Ecto neural progenitor cell (in vitro differentiated cells): ENCODE measurements at regions not wholly inside any gene's neighbourhood (a gene's known extent, or its start where the extent isn't known, plus 50 kb on each side); places are given as distances from the start of the nearest gene placed in this dataset.

Experiments
- DNase-seq: peaks from one replicate; pipeline ENCODE4 v3.0.0-alpha.2; 2018; ENCODE audit warnings: low spot score

DNA sequence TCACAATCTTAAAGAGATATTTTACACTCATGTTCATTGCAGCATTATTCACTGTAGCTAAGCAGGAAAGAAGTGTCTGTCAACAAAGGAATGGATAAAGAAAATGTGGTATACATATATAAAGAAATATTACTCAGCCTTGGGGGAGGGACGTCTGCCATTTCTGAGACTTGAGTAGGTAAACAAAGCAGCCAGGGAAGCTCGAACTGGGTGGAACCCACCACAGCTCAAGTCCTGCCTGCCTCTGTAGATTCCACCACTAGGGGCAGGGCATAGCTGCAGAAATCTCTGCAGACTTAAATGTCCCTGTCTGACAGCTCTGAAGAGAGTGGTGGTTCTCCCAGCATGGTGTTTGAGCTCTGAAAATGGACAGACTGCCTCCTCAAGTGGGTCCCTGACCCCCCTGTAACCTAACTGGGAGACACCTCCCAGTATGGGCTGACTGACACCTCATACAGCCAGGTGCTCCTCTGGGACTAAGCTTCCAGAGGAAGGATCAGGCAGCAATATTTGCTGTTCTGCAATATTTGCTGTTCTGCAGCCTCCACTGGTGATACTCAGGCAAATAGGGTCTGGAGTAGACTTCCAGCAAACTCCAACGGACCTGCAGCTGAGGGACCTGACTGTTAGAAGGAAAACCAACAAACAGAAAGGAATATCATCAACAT is 183.3 kb upstream of the SSTR4 start:
- peak; percentile 66 for DNase-seq

DNA sequence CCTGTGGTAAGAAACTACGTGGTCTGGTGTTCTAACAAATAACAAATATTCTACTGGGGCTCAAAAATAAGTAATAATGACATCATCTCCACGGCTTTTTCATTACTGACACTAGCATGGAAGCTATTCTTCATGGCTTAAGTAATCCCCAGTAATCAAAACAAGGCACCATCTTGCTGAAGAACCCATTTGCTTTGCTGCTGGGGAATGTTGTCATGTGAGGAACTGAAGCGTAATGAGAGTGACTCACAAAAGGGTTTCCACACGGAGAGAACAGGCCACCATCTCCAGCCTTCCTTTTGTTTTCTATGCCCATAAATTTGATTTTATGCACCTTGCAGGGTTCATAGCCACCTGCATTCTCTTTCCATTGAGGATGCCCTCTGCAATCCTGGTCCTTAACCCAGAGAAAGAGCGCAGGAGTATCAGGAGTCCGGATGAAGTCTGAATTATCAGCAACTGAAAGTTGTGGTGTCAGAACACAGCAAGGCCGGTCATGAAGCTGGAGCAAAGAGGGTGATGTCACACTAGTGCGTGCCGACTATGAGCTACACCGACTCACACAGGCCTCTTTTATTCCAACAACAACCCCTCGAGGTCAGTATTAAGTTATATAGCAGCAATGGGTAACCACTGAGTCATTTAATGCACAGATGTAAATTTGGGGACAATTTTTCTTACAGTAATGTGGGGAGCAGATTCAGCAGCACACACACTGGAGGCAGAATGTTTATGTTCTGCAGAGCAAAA is 173.7 kb upstream of the SSTR4 start:
- no peak for DNase-seq

DNA sequence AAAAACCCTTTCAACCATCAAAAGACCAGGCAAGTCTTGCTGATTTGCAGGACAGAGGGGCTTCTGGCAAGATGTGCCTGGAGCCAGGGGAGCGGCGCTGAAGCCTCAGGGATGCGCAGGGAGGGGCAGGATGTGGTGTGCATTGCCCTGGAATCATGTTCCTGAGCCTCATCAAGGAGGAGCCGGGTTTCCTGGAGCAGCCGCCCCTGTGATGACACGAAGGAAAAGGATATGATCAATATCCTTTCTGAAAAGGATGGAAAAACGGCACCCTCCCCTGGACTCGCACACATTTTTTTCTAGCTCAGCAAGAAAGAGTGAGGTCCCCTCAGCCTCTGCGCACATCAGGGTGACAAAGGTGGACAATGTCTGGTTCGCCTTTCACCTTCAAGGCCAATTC is 173.1 kb upstream of the SSTR4 start:
- no peak for DNase-seq

DNA sequence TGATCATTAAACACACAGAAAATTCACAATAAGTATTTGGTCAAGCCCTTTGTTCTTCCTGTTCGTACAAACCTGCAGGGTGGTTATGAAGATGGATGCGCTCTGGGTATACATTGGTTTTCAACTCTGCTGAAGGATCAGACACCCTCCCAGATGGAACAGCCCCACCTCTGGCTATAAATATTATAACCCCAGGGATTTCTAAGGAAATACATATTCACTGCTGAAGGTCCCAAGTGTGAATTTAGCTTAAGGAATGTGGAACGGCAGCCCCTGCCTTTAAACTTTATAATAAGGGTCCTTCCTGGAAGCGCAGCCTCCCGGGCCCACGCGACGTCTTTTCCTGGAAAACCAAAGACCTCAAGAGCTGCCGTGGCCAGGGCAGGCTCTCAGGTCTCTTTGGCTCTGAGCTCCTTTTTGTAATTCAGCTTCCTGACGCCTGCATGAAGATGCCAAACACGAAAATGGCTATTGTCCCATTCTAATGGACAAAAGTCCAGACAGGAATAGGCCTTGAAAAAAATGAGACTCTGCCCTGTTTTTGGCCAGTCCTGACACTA is 172.4 kb upstream of the SSTR4 start:
- DNase-seq: no peak

DNA sequence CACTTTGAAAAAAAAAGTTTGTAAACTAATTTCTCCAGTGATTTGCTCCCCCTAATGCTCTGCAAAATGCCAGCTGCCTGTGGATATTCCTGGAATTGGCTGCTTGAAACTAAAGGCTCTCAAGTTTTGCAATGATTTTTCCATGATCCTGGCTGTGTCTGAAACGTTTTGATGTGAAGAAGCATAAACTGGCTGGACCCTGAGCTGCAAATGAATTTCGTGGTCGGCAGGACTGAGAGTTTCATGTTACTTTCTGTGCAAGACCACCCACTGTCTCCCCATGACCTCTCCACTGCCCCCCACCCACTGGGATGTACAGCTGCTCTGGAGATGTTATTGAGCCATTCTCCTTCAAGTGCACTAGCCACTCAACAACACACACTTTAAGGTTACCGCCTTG is 171.3 kb upstream of the SSTR4 start:
- no peak for DNase-seq

DNA sequence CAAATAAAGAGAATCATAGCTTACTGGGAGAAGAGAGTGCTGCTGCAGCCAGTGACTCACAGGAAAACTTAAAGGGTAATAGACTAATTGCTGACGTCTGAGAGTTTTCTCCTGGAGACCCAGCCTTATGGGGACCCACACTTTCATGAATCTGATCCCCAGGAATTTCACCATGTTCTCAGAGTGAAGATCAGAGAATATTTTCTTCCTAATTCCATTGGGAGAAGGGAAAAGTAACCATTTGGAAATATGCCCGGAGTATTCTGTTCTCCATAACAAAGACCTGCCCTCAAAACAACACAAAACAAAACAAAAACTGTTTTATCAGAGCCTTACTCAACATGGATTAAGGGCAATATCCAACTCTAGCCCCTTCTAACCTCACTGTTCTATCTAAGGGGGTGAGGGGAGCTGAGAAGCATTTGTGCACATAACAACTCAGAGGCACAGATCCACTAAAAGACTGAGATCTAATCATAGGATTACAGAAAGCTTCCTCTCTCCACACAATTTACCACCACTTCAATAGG is 168.2 kb upstream of the SSTR4 start:
- no peak for DNase-seq

DNA sequence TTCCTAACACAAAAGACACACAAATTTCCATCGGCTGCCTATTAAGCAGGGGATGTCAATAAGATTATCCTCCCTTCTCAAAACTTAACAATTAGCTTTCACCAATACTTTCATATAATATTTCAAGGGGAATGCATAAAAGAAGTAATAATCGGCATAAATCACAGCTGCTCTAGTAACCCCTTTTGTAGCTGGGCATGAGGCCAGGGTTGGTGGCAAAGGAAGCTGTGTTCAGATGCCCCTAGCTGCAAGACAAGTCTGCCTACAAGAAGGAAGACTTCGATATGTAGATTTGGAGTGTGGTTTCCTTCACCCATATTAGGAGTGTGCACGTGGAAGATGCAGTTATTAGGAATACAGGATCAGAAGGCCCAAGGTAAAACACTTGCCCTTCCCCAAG is 156.9 kb upstream of the SSTR4 start:
- DNase-seq: no peak

DNA sequence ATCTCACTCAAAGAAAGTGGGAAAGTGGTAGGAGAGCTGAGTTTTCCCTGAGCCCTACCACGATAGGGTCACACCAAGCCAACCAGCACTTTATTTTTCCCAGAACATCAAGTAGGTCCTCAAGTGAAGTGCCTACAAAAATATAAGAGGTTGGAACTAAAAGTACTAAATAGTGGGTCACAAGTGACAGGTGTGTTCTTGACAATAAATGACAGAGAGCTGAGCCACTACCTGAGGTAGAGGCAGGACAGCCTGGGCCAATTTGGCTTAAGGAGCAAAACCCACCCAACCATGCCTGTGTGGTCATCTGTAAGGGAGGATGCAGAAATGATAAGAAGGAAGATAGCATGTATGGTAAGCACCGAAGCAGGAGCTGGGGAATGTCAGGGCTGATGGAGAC is 154.8 kb upstream of the SSTR4 start:
- no peak for DNase-seq

DNA sequence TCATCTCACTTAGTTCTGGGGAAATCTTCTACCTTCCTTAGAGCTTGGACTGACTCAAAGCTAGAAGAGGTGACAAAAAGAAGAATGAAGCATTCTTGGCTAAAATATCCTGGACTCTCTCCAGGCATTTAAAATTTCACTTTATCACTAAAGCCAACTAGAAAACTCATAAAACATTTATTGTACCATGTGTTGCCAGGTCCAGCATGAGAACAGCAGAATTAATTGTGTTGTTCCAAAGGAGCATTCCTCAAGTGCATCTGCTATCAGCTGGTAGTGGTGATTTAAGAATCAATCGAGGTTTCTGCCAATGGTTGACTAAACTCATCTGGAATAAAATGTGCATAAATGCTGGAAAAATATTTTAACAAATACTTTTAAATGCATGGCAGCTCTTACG is 147.3 kb upstream of the SSTR4 start:
- no peak for DNase-seq

DNA sequence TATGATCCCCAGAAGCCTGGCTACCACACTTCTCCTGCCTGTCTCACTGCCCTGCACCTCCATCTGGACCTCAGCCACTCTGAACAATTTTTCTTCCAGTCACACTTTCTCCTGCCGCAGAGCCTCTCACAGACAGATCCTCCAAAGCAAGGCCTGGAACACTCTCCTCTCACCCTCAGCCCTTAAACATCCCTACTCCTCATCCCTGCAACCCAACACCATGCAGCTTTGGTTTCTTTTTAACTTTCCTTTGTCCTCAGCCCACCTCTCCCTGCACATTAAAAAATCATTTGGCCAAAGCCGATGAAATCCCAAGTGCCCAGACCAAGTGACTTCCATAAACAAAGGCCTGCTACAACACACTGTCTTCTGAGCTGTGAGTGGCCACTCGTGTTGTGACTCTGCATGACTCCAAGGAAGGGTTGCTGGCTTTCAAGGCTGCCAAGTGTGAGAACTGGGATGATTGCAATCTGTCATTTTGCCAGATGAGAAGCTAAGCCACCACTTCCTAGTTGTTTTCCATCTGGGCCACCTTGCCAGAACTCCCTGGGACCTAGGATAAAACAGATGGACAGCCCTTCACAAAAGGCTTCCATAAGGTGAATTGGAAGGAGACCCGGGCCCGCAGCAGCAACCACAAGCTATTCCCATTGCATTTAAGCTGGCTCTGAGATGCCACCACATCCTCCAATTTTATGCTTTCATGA is 144.4 kb upstream of the SSTR4 start:
- DNase-seq: no peak

DNA sequence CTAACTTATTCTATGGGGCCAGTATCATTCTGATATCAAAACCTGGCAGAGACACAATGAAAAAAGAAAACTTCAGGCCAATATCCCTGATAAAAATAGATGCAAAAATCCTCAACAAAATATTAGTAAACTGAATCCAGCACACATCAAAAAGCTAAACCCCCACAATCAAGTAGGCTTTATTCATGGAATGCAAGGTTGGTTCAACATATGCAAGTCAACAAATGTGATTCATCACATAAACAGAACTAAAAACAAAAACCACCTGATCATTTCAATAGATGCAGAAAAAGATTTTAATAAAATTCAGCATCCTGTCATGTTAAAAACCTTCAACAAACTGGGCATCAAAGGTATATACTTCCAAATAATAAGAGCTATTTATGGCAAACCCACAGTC is 133.9 kb upstream of the SSTR4 start:
- no peak for DNase-seq

DNA sequence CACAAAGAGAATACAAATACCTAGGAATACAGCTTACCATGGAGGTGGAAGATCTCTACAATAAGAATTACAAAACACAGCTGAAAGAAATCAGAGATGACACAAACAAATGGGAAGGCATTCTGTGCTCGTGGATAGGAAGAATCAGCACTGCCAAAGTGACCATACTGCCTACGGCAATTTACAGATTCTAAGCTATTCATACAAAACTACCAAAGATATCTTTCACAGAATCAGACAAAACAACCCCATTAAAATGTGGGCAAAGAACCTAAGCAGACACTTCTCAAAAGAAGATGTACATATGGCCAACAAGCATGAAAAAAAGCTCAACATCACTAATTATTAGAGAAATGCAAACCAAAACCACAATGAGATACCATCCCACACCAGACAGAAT is 133.2 kb upstream of the SSTR4 start:
- DNase-seq: no peak

DNA sequence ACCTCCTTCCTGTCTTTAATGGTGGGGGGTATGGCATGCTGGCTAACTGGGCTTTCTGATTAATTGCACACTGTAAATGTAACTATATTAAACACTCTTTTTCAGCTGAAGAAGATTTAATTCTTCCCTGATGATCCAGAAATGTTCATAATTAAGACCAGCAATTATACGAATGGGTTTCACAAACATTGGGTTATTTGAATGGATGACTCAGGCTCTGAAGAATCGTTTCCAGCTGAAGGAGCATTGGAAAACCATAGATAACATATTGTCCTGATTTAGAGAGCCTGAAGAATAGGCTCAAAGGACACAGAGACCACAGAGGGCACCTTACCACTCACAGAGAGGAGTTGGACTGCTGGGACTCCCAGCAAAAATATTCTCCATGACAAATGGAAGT is 130.7 kb upstream of the SSTR4 start:
- no peak for DNase-seq

DNA sequence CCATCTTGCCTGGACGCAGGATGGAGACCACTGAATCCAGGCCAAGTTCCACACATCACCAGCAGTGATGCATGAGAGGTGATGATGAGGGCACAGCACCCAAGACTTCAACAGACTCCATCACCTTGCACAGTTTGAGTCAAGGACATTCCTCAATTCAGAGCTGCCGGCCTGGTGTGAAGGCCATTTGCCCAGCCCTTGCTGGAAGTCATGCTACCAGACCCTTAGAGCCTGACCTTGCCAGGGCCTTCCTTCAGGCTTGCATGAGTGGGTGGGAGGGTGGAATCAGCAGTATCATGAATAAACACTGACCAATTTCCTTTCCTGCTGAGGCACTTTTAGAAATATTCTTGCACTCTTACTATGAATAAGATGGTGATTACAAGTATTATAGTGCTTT is 130.2 kb upstream of the SSTR4 start:
- no peak for DNase-seq

DNA sequence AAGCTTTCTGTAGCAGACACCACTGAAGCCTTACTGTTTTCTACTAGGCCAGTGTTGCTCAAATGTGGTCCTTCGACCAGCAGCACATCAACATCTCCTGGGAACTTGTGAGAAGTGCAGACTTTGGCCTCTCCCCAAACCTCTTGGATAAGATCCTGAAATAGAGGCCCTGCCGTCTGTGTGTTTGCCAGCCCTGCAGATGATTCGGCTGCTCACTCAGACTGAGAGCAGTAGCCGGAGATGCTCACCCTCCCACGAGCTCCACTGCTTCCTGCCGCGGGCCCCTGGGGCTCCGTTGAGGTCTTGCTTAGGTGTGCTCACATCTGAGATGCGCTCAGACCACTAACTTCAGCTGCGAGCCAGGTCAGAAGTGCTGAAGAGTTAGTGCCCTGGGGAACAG is 129.5 kb upstream of the SSTR4 start:
- no peak for DNase-seq

DNA sequence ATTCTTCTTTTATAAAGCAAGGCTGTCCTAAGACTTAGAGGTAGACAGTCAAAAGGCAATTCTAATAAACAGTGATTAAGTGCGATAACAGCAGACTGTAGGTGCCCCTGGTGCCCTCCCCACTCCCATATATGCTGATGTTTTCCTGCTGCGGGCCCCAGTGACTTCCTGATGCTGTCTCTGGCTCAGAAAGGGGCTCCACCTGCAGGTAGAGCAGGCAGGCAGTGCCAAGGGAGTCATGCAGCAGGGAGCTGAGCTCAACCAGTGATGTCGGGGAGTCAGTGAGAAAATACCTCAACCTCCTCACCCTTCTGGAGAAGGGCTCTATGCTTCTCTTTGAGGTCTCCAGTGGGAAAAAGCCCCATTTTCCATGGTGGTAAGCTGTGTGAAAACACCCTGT is 126.7 kb upstream of the SSTR4 start:
- DNase-seq: no peak

DNA sequence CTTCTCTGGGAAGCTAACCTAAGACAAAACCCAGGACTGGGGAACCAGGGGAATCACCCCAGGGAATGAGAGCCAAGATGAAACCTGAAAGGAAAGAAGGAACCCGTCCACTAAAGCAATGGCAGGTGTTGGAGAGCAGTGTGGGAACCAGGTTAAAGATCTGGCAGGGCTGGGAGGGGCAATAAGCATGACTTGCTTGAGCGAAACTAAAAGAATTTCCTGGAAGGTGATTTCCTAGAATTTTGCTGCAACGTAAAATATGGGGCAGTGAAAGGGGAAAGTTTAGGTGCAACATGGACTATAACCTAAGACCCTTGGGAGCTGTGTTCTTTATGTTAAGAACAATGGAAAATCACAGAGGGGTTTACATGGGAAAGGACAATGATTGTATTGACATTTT is 126.2 kb upstream of the SSTR4 start:
- DNase-seq: no peak

DNA sequence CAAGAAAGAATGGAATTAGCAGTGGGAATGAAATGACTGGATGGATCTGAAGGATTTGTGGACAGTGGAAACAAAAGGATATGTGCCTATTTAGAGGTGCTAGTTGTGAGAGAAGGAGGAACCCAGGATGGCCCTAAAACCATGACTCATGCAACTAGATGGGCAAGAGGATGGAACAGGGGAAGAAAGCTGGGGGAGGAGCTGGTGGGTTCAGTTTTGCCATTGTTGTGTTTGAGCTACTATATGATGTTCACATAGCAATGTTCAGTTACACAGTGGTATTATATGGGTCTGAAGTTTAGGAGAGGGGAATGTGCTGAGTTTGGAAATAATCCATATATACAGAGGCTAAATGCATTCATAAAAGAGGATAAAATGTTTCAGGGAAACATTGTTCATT is 125.7 kb upstream of the SSTR4 start:
- no peak for DNase-seq

DNA sequence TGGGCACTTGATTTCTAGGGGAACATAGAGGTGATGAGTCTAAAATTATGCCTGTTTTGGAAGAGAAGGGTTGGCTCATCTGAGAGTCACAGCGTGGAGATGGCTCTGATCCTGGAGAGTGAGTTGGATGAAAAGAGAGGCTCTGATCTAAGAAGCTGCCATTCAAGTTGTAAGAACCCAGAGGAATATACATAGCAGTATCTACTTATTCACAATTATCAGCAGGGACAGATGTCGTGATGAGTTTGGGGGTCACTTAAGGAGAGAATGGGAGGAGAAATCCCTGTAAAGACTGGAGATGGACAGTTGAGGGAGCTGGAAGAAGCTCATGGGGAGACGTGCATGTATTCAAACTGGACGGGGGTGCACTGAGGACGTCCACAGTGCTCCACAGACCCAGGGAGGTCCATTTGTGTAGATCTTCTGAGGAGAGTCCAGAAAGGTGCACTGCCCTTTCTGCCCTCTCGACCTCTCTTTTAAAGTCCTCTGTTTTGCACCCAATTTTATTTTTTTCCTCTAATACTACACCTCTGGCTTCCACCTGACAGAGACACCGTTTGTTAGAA is 124.7 kb upstream of the SSTR4 start:
- DNase-seq: no peak

DNA sequence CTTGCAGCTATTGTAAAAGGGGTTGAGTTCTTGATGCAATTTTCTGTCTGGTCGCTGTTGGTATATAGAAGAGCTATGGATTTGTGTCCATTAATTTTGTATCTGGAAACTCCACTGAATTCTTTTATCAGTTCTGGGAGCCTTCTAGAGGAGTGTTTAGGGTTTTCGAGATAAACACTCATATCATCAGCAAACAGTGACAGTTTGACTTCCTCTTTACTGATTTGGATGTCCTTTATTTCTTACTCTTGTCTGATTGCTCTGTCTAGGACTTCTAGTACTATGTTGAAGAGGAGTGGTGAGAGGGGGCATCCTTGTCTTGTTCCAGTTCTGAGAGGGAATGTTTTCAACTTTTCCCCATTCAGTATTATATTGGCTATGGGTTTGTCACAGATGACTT is 120.8 kb upstream of the SSTR4 start:
- no peak for DNase-seq

DNA sequence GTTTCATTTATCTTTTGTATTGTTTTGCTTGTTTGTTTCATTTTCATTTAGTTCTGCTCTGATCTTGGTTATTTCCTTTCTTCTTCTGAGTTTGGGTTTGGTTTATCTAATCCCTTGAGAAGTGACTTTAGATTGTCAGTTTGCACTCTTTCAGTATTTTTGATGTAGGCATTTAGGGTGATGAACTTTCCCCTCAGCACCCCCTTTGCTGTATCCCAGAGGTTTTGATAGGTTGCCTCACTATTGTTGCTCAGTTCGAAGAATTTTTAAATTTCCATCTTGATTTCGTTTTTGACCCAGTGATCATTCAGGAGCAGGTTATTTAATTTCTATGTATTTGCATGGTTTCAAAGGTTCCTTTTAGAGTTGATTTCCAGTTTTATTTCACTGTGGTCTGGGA is 119.6 kb upstream of the SSTR4 start:
- no peak for DNase-seq

DNA sequence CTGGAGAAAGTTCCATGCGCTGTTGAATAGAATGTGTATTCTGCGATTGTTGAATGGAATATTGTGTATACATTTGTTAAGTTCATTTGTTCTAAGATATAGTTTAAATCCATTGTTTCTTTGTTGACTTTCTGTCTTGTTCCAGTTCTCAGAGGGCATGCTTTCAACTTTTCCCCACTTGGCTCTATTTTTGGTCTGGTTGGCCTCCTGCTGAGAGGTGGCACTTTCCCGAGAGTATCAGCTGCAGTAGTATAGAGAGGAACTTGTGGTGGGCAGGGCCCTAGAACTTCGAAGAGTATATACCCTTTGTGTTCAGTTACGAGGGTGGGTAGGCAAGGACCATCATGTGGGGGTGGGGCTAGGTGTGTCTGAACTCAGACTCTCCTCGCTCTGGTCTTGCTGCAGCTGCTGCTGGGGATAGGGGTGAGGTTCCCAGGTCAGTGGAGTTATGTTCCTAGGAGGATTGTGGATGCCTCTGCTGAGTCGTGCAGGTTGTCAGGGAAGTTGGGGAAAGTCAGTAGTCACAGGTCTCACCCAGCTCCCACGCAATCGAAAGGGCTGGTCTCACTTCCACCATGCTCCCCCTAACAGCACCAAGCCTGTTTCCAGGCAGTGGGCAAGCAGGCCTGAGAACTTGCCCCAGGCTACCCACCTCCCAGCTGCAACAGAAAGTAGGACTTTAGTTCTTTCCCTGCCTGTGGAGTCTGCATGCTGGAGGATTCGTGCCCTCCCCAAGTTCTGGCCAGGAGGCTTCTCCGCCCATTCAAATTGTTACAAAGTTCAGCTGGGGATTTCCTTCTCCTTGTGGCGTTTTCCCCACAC is 118.9 kb upstream of the SSTR4 start:
- no peak for DNase-seq
